H7 (cell line): ENCODE measurements at regions not wholly inside any gene's neighbourhood (a gene's known extent, or its start where the extent isn't known, plus 50 kb on each side); places are given as distances from the start of the nearest gene placed in this dataset.
"Not testable (repeated sequence)": the region's sequence is repeated elsewhere in the genome, so short reads cannot be mapped to it uniquely, and the experiment has no call there.

Source experiments
- DNase-seq: peaks from one replicate; pipeline ENCODE4 v3.0.0; 2012
- H3K27me3 ChIP-seq: 2 replicates; pipeline ENCODE4 v1.6.0; 2011; ENCODE audit warnings: mild to moderate bottlenecking, low read length; ENCODE audit not compliant: control insufficient read depth, insufficient read depth
- H3K36me3 ChIP-seq: replicated peaks from 2 replicates; pipeline ENCODE4 v1.5.1; 2011; ENCODE audit warnings: low read length; ENCODE audit not compliant: control insufficient read depth, insufficient read depth
- H3K4me3 ChIP-seq: 2 replicates; pipeline ENCODE4 v1.5.1; 2011; ENCODE audit warnings: low read depth, mild to moderate bottlenecking, control low read depth, low read length, moderate library complexity; ENCODE audit not compliant: insufficient read depth

DNA sequence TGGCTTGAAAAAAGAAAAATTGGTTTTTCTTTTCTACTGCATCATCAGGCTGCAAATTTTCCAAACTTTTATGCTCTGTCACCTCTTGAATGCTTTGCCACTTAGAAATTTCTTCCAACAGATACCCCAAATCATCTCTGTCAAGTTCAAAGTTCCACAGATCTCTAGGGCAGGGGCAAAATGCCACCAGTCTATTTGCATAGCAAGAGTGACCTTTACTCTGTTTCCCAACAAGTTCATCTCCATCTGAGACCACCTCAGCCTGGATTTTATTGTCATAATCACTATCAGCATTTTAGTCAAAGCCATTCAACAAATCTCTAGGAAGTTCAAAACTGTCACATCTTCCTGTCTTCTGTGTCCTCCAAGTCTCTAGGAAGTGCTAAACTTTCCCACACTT, 240.3 kb downstream of the DPY19L2 start:
- H3K36me3 ChIP-seq, H3K27me3 ChIP-seq, H3K4me3 ChIP-seq, DNase-seq: not testable (repeated sequence)

DNA sequence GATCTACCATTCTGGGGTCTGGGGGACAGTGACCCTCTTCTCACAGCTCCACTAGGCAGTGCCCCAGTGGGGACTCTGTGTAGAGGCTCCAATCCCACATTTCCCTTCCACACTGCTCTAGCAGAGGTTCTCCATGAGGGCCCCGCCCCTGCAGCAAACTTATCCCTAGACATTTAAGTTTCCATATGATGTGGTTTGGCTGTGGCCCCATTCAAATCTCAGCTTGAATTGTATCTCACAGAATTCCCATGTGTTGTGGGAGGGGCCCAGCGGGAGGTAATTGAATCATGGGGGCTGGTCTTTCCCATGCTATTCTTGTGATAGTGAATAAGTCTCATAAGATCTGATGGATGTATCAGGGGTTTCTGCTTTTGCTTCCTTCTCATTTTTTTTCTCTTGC, 241.3 kb downstream of the DPY19L2 start:
- H3K27me3 ChIP-seq, H3K4me3 ChIP-seq, H3K36me3 ChIP-seq, DNase-seq: not testable (repeated sequence)

DNA sequence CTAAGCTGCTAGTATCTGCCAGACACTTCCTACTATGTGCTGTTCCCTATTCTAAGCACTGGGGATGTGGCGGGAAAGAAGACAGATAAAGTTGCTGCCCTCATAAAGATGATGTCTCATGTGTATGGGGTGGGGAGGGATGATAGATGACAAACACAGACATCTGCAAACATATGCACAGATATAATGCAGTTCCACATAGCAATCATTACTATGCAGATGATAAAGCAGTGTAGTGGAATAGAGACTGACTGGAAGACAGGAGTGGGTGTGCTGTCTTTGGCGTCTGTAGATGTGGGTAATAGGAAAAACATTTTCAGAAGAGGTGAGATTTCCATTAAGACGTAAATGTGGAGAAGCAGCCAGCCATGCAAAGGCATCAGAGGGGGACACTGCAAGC, 243.6 kb downstream of the DPY19L2 start:
- Histone ChIP-seq H3K36me3 (no peaks in the 10 kb centered on the region), H3K4me3 (no peak overlapping the region), H3K27me3 (no peaks in the 10 kb centered on the region)
- DNase-seq = no peak

DNA sequence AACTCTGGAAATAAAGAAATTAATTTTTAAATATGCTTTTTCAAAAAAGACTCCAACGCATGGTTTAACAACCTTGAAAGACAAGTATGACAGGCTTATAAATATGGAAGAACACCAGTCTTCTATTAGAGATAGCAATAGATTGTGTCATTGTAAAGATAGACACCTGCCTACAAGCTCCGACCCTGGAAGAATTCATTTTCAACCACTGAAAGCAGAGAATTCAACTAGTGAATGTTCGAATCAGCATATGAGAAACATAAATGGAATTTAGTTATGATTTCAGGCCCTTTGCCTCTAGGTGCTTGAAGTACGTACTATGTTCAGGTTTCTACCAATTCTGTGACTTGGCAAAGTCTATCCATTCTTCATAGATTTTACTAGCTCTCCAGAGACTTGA, 244.5 kb downstream of the DPY19L2 start:
- no peak for DNase-seq
- no peaks in the 10 kb centered on the region for H3K27me3 ChIP-seq
- no peak overlapping the region for H3K4me3 ChIP-seq
- no peaks in the 10 kb centered on the region for H3K36me3 ChIP-seq

DNA sequence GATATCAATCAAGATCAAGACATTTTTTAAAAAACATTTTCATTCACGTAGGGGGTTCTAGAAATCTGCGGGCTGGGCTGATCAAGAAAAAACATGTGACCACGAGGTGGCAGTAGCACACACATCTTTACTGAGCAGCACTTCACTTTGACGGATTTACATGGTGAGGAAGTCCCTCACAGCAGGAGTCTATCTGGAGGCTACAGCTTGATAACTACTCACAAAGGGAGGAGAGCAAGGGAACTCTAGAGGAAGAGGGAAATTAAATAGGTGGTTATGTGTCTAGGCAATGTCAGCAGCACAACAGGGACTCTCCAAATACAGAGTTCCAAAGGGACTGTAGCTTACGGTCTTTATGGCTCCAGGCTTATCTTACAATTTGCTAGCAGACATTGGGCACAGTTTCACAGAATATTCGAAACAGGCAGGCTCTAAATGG, 248.1 kb downstream of the DPY19L2 start:
- Histone ChIP-seq H3K27me3 (no peaks in the 10 kb centered on the region), H3K4me3 (no peak overlapping the region)
- DNase-seq = peak; percentile 65

DNA sequence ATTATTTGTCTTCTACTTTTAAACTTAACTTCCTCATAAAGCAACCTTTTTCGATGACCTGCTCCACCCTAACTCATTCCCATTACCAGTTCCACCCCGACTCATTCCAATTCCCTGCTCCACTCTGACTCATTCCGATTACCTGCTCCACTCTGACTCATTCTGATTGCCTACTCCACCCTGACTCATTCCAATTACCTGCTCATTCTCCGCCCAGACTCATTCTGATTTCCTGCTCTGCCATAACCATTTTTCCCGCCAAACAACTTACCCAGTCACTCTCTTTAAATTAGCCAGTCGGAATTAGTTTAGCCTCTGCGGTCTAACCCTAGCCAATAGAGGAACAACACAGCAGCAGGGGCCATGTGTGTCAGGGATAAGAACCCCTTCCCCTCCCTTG, 249.1 kb downstream of the DPY19L2 start:
- Histone ChIP-seq H3K36me3 (no peaks in the 10 kb centered on the region), H3K4me3 (no peak overlapping the region), H3K27me3 (no peaks in the 10 kb centered on the region)
- no peak for DNase-seq

More for the DNA sequence above, 248.1 kb downstream of the DPY19L2 start:
- H3K36me3 ChIP-seq = no peaks in the 10 kb centered on the region

DNA sequence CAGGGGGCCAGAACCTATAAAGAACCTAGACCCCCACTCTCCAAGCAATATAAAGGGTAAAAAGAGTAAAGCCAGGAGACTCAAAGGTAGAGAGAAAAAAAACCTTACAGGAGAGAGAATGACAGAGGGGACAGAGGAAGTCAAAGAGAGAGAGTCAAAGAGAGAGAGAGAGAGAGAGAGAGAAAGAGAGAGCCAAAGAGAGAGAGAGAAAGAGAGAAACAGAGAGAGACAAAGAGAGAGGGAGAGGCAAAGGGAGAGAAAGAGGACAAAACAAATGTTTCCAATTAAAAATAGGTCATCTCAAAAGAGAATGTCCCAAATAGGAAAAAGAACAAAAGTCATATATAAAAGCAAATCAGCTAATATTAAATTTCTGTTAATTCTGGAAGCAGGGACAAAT, 251.5 kb downstream of the DPY19L2 start:
- Histone ChIP-seq H3K36me3 (no peaks in the 10 kb centered on the region), H3K27me3 (no peaks in the 10 kb centered on the region), H3K4me3 (no peak overlapping the region)
- DNase-seq = no peak

DNA sequence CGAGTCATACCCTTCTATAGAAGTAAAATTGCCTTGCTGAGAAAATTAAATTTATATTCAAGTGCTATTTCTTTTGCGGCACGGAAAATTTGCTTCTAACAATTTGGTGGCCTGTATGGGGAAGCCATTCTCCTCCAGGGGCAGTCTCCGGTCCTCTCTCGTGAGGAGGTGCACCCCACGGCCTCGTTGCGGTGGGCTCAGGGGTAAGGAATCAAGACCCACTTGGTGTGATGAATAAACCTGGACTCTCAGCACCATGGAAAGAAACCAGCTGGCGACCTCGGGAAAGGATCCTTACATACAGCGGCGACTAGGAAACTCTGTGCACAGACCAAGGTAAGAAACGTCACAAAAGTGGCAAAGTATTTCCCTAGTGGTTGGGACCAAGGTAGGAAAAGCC, 252.9 kb downstream of the DPY19L2 start:
- H3K36me3 ChIP-seq = no peaks in the 10 kb centered on the region
- H3K27me3 ChIP-seq = no peaks in the 10 kb centered on the region
- DNase-seq = no peak

DNA sequence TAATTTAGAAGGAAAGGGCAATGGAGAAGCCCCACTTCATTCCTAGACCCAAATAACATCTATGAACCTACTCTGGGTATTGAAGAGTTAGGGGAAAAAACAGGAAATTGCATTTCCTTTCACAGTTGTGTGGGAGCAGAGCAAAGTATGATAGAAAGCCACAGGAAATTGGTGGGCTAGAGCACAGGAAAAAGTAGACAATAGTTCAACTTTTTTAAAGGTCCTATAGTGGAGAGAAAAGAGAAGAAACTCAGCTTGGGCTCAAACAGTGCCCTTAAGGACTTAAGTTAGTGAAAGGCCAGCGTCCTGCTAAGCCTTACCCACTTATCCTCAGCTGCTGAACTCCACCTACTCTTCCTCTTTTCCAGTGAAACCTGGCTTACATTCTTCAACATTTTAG, 258.1 kb downstream of the DPY19L2 start:
- H3K36me3 ChIP-seq = no peaks in the 10 kb centered on the region
- no peaks in the 10 kb centered on the region for H3K27me3 ChIP-seq
- H3K4me3 ChIP-seq = no peak overlapping the region
- no peak for DNase-seq

More for the DNA sequence above, 252.9 kb downstream of the DPY19L2 start:
- no peak overlapping the region for H3K4me3 ChIP-seq

DNA sequence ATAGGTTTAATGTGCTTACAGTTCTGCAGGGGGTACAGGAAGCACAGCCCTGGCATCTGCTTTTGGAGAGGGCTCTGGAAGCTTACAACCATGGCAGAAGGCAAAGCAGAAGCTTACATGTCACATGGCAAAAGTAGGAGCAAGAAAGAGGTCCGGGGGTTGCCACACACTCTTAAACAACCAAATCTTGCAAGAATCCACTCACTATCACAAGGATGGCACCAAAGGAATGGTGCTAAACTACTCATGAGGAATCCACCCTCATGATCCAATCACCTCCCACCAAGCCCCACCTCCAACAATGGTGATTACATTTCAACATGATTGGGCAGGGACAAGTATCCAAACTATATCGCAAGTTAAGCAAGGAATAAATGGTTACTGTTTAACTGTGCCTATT, 255.8 kb upstream of the AVPR1A start:
- Histone ChIP-seq H3K27me3 (no peaks in the 10 kb centered on the region), H3K4me3 (no peak overlapping the region), H3K36me3 (no peaks in the 10 kb centered on the region)
- no peak for DNase-seq

DNA sequence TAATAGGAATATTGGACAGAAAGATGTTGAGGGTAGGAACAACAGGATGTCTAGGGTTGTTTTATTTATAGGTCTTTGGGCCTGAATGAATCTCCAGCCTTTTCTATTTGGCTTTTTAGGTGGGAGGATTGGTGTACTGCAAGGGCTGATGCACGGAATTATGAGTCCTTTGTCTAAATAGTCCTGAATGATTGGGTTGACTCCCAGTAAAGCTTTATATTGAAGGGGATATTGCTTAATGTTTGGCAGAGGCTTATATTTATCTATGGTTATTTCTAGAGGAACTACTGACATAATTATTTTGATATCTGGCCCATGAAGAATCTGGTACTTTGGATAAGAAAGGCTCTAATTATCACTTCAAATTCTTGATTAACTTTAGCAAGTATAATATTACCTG, 253.6 kb upstream of the AVPR1A start:
- H3K27me3 ChIP-seq = no peaks in the 10 kb centered on the region
- H3K36me3 ChIP-seq = no peaks in the 10 kb centered on the region
- no peak overlapping the region for H3K4me3 ChIP-seq
- no peak for DNase-seq

DNA sequence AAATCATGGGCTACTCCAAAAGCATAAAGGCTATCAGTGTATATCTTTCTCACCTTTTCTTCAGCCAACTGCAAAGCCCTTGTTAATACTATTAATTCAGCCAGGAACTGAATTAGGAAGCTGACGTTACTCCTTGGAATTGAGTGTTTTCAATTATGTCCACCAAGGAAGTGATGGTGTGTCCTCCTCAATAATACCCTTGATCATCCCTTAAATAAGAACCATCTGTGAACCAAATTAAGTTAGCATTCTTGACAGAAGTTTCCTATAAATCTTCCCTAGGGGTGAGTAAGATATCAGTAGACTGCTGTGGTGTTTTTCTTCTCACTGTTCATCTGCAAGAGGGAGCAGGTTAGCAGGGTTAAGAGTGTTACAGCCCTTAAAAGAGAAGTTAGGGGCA, 252.3 kb upstream of the AVPR1A start:
- Histone ChIP-seq H3K36me3 (no peaks in the 10 kb centered on the region), H3K4me3 (no peak overlapping the region), H3K27me3 (no peaks in the 10 kb centered on the region)
- no peak for DNase-seq

DNA sequence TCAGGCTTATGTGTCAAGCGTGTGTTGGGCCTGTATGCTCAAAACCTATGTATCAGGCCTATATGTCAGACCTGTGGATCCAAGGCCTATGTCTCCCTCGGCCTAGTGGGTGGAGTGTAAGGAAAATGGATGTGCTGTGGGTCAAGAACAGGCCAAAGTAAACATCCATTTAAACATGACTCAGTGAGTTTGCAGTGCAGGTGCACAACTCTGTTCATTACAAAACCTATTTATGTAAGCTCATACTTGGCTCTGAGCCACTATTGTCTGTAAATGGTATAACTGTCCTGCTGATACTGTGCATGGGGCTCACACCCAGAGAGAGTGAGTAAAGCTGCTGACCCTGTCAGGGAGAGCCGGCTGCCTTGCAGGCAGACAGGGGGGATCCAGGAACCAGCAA, 249.7 kb upstream of the AVPR1A start:
- Histone ChIP-seq H3K27me3 (no peaks in the 10 kb centered on the region), H3K36me3 (no peaks in the 10 kb centered on the region), H3K4me3 (no peak overlapping the region)
- DNase-seq = no peak

DNA sequence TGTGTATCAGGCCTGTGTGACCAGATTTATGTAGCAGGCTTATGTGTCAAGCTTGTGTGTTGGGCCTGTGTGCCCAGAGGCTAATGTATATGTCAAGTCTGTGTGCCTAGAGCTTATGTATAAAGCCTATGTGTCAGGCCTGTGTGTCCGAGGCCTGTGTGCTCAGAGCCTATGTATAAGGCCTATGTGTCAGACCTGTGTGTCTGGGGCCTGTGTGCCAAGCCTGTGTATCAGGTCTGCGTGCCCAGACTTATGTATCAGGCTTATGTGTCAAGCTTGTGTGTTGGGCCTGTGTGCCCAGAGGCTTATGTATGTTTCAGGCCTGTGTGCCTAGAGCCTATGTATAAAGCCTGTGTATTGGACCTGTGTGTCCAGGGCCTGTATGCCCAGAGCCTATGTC, 249.3 kb upstream of the AVPR1A start:
- H3K36me3 ChIP-seq = no peaks in the 10 kb centered on the region
- no peak for DNase-seq
- H3K4me3 ChIP-seq = no peak overlapping the region
- H3K27me3 ChIP-seq = no peaks in the 10 kb centered on the region

DNA sequence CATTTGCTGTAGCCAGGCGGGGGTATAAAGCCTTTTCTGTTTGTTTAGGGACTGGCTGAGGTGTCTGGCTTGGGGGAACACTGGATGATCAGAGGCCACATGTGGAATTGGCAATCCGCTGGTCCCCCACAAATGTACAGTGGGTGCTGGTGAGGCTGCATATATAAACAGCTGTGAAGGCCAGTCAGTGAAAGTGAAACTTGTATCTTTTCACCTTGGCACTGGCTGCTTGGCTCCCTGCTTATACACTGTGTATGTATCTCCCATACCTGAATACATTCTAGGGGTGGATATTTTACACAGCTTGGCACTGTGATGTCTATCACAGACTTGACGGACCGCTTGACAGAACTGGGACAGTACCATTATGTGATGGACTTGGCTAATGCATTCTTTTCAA, 246.8 kb upstream of the AVPR1A start:
- H3K36me3 ChIP-seq = no peaks in the 10 kb centered on the region
- DNase-seq = no peak
- no peak overlapping the region for H3K4me3 ChIP-seq
- no peaks in the 10 kb centered on the region for H3K27me3 ChIP-seq

DNA sequence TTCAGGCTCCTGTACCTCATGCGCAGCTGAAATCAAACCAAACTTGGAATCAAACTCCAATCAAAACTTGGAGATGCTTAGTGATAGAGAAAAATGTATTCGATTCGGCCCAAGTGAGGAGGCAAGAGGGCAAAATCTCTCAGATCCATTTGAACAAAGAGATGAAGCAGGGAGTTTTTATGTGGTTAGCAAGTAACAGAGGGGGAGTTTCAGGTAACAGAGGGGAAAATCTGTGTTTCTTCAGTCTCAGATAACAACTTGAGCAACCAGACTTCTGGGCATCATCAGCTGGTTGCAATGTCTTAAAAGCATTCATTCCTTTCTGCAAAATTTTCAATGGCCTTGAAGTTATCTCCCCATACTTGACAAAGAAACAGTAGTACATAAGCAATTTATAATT, 245.1 kb upstream of the AVPR1A start:
- DNase-seq = no peak
- Histone ChIP-seq H3K4me3 (no peak overlapping the region), H3K36me3 (no peaks in the 10 kb centered on the region), H3K27me3 (no peaks in the 10 kb centered on the region)
